ENCODE measurements at regions not wholly inside any gene's neighbourhood (a gene's known extent, or its start where the extent isn't known, plus 50 kb on each side); places are given as distances from the start of the nearest gene placed in this dataset.

DNA sequence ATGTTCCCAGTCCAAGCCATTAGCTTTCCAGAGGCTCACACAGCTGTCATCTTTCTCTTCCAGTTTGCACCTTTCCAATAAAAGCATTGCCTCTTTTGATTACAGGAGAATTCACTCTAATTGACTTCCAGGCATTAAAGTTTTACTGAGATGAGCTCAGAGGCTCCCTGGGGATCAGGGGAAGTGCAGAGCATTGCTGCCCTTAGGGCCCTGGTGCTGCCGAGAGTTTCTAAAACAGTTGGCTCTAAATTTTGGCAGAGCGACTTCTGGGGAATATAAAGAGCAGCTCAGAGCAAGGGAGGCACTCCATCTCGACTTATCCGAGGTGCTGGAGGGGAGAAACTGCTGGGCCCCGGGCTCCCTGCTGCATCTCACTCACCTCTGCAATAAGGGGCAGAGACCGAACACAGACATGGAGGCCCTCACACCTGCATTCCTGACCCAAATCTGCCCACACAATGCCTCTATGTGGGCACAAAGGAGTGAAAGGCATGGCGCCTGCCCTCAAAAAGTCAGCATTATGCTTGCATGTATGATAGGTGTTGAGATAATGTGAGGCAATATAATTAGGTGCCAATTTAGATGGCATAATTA is 61.7 kb downstream of the SCN11A start:
- H3K36me3 ChIP-seq (ENCODE audit: control insufficient read depth, insufficient read depth, low read length), result no peaks in the 10 kb centered on the region
- TF ChIP-seq POLR2AphosphoS5 (IDR thresholded peaks at IDR 0.05; ENCODE audit: low read depth, low read length), result no peak
- no peak for TF ChIP-seq SIN3A (IDR thresholded peaks at IDR 0.05; ENCODE audit: borderline replicate concordance, insufficient read depth, low read depth, low read length)
- TF ChIP-seq, protein P1, sequence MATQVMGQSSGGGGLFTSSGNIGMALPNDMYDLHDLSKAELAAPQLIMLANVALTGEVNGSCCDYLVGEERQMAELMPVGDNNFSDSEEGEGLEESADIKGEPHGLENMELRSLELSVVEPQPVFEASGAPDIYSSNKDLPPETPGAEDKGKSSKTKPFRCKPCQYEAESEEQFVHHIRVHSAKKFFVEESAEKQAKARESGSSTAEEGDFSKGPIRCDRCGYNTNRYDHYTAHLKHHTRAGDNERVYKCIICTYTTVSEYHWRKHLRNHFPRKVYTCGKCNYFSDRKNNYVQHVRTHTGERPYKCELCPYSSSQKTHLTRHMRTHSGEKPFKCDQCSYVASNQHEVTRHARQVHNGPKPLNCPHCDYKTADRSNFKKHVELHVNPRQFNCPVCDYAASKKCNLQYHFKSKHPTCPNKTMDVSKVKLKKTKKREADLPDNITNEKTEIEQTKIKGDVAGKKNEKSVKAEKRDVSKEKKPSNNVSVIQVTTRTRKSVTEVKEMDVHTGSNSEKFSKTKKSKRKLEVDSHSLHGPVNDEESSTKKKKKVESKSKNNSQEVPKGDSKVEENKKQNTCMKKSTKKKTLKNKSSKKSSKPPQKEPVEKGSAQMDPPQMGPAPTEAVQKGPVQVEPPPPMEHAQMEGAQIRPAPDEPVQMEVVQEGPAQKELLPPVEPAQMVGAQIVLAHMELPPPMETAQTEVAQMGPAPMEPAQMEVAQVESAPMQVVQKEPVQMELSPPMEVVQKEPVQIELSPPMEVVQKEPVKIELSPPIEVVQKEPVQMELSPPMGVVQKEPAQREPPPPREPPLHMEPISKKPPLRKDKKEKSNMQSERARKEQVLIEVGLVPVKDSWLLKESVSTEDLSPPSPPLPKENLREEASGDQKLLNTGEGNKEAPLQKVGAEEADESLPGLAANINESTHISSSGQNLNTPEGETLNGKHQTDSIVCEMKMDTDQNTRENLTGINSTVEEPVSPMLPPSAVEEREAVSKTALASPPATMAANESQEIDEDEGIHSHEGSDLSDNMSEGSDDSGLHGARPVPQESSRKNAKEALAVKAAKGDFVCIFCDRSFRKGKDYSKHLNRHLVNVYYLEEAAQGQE (IDR thresholded peaks at IDR 0.05; ENCODE audit: insufficient read depth in 1 of 2, low read depth in 2 of 2, low read length in 1 of 2), result no peak
- TF ChIP-seq, protein P2, sequence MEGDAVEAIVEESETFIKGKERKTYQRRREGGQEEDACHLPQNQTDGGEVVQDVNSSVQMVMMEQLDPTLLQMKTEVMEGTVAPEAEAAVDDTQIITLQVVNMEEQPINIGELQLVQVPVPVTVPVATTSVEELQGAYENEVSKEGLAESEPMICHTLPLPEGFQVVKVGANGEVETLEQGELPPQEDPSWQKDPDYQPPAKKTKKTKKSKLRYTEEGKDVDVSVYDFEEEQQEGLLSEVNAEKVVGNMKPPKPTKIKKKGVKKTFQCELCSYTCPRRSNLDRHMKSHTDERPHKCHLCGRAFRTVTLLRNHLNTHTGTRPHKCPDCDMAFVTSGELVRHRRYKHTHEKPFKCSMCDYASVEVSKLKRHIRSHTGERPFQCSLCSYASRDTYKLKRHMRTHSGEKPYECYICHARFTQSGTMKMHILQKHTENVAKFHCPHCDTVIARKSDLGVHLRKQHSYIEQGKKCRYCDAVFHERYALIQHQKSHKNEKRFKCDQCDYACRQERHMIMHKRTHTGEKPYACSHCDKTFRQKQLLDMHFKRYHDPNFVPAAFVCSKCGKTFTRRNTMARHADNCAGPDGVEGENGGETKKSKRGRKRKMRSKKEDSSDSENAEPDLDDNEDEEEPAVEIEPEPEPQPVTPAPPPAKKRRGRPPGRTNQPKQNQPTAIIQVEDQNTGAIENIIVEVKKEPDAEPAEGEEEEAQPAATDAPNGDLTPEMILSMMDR (IDR thresholded peaks at IDR 0.05), result no peak
- in situ Hi-C loops (cut with HindIII; ENCODE audit: low pct_unique_long_range_greater_than_20kb, low sequenced_read_pairs) (no loop called here), intact Hi-C loops (cut with micrococcal nuclease; ENCODE audit: unreplicated experiment) (no loop called here)
- no peak overlapping the region for H3K27ac ChIP-seq (ENCODE audit: low read length)
- ChIA-PET CTCF (no interaction called here), POLR2A (no interaction called here)
- H3K4me3 ChIP-seq (ENCODE audit: low read depth in 2 of 2, low read length in 2 of 2), result no peak overlapping the region
- DNase-seq (ENCODE audit: low read depth, low spot score) (no peak), ATAC-seq (no peak)
- H3K4me1 ChIP-seq (ENCODE audit: control insufficient read depth, insufficient read depth, low read length), result no peaks in the 10 kb centered on the region
- peaks cover 3% of the 10 kb centered on the region; the same call in 1 of the 2 replicates for H3K27me3 ChIP-seq (ENCODE audit: control insufficient read depth, insufficient read depth, low read length)
- no peaks in the 10 kb centered on the region for H3K9me3 ChIP-seq (ENCODE audit: control insufficient read depth, insufficient read depth, low read depth, low read length)
- BruUV-seq (replicated peaks), result no TSS peak

- in situ Hi-C loops (cut with HindIII; ENCODE audit: low pct_unique_long_range_greater_than_20kb, low sequenced_read_pairs), result no loop called here
- CTCF ChIA-PET, result no interaction called here
- BruUV-seq (replicated peaks), result no TSS peak
Observed at GRCh38 chr3:38988955-38989354, 62.8 kb downstream of the SCN11A start.

More at GRCh38 chr3:38988955-38989354, 62.8 kb downstream of the SCN11A start:
- DNase-seq (ENCODE audit: low read depth, low spot score) (no peak), ATAC-seq (no peak)
- peaks cover 3% of the 10 kb centered on the region; the same call in 1 of the 2 replicates for H3K27me3 ChIP-seq (ENCODE audit: control insufficient read depth, insufficient read depth, low read length)
- no peaks in the 10 kb centered on the region for H3K4me1 ChIP-seq (ENCODE audit: control insufficient read depth, insufficient read depth, low read length)
- intact Hi-C loops (cut with micrococcal nuclease; ENCODE audit: unreplicated experiment), result no loop called here
- no peak overlapping the region for H3K4me3 ChIP-seq (ENCODE audit: low read depth in 2 of 2, low read length in 2 of 2)
- H3K27ac ChIP-seq (ENCODE audit: low read length), result no peak overlapping the region
- POLR2A ChIA-PET, result no interaction called here
- H3K9me3 ChIP-seq (ENCODE audit: control insufficient read depth, insufficient read depth, low read depth, low read length), result no peaks in the 10 kb centered on the region
- no peaks in the 10 kb centered on the region for H3K36me3 ChIP-seq (ENCODE audit: control insufficient read depth, insufficient read depth, low read length)
- TF ChIP-seq SIN3A (IDR thresholded peaks at IDR 0.05; ENCODE audit: borderline replicate concordance, insufficient read depth, low read depth, low read length), result no peak
- TF ChIP-seq, protein P2 (IDR thresholded peaks at IDR 0.05), result no peak
- TF ChIP-seq, protein P1 (IDR thresholded peaks at IDR 0.05; ENCODE audit: insufficient read depth in 1 of 2, low read depth in 2 of 2, low read length in 1 of 2), result no peak
- TF ChIP-seq POLR2AphosphoS5 (IDR thresholded peaks at IDR 0.05; ENCODE audit: low read depth, low read length), result no peak
- no peak for TF ChIP-seq TCF7L2 (IDR thresholded peaks at IDR 0.05; ENCODE audit: low read depth, low read length)
